ENCODE measurements at regions not wholly inside any gene's neighbourhood (a gene's known extent, or its start where the extent isn't known, plus 50 kb on each side); places are given as distances from the start of the nearest gene placed in this dataset.

- no peak overlapping the region for H3K9ac ChIP-seq (ENCODE audit: low read length)
- H3K4me3 ChIP-seq (ENCODE audit: low read length) = no peak overlapping the region
- H3K27ac ChIP-seq (ENCODE audit: low read depth, low read length) = no peak overlapping the region
- H3K36me3 ChIP-seq (ENCODE audit: control insufficient read depth, insufficient read depth, low read length) = no peaks in the 10 kb centered on the region
- H3K4me1 ChIP-seq (ENCODE audit: control insufficient read depth, insufficient read depth, low read length) = no peaks in the 10 kb centered on the region
- no peaks in the 10 kb centered on the region for H3K27me3 ChIP-seq (ENCODE audit: control insufficient read depth, insufficient read depth, low read length)
These were observed 528.2 kb downstream of the HDGFL1 start for GRCh38 chr6:23097566-23097965.

DNA sequence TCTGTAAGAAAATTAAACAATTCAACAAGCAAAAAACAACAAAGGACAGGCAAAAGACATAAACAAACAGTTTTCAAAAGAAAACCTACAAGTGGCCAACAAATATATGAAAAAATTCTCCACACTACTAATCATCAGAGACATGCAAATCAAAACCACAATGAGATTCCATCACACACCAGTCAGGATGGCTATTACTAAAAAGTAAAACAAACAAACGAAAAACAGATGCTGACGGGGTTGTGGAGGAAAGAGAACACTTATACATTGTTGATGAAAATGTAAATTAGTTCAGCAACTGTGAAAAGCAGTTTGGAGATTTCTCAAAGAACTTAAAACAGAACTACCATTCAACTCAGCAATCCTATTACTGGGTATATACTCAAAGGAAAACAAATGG, 537.6 kb downstream of the HDGFL1 start:
- Histone ChIP-seq H3K4me3 (ENCODE audit: low read length) (no peak overlapping the region), H3K27me3 (ENCODE audit: control insufficient read depth, insufficient read depth, low read length) (no peaks in the 10 kb centered on the region), H3K9ac (ENCODE audit: low read length) (no peak overlapping the region), H3K27ac (ENCODE audit: low read depth, low read length) (no peak overlapping the region), H3K4me1 (ENCODE audit: control insufficient read depth, insufficient read depth, low read length) (no peaks in the 10 kb centered on the region), H3K36me3 (ENCODE audit: control insufficient read depth, insufficient read depth, low read length) (no peaks in the 10 kb centered on the region)

DNA sequence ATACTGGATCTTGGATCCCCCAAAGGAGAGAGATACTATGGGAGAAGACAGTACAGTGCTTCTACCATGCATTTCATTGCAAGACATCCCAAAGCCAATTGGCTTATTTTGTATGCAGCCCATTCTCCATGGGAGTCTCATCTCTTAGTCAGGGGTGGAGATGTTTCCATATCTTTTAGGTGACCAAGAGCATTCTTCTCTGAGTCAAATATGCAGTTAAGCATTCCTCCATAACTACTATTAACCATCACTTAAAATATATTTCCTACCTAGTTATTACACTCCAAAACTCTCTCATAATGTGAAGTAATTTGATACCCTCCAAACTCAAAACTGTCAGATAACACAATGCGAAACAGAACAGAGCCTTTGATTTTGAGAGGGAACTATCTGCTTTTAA, 542.6 kb downstream of the HDGFL1 start:
- H3K27ac ChIP-seq (ENCODE audit: low read depth, low read length) = no peak overlapping the region
- H3K4me1 ChIP-seq (ENCODE audit: control insufficient read depth, insufficient read depth, low read length) = no peaks in the 10 kb centered on the region
- H3K4me3 ChIP-seq (ENCODE audit: low read length) = no peak overlapping the region
- H3K9ac ChIP-seq (ENCODE audit: low read length) = no peak overlapping the region
- no peaks in the 10 kb centered on the region for H3K36me3 ChIP-seq (ENCODE audit: control insufficient read depth, insufficient read depth, low read length)
- no peaks in the 10 kb centered on the region for H3K27me3 ChIP-seq (ENCODE audit: control insufficient read depth, insufficient read depth, low read length)

GRCh38 chr6:23114812-23115504, 545.6 kb downstream of the HDGFL1 start:
- no peak overlapping the region for H3K9ac ChIP-seq (ENCODE audit: low read length)
- H3K4me3 ChIP-seq (ENCODE audit: low read length) = no peak overlapping the region
- no peaks in the 10 kb centered on the region for H3K27me3 ChIP-seq (ENCODE audit: control insufficient read depth, insufficient read depth, low read length)
- H3K36me3 ChIP-seq (ENCODE audit: control insufficient read depth, insufficient read depth, low read length) = no peaks in the 10 kb centered on the region
- H3K27ac ChIP-seq (ENCODE audit: low read depth, low read length) = no peak overlapping the region
- H3K4me1 ChIP-seq (ENCODE audit: control insufficient read depth, insufficient read depth, low read length) = no peaks in the 10 kb centered on the region

DNA sequence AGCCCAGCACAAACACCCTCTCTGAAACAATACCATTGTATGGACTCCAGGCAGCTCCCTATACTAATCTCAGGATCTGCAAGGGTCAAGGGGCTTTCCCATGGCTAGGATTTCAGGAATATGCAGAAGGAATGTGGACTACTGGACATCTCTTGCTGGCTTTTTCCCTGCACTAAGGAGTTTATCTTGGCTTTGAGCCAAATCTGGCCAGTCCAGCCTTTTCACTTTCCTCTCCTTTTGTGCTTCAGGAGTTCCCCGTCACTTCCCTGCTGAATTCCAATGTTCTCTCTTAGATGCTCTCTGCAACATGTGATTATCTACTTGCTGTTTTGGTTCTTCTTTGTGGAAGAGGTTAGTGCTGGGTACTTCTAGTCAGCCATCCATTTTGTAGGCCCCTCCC, 568.2 kb downstream of the HDGFL1 start:
- H3K27ac ChIP-seq (ENCODE audit: low read depth, low read length) = no peak overlapping the region
- no peaks in the 10 kb centered on the region for H3K36me3 ChIP-seq (ENCODE audit: control insufficient read depth, insufficient read depth, low read length)
- no peaks in the 10 kb centered on the region for H3K27me3 ChIP-seq (ENCODE audit: control insufficient read depth, insufficient read depth, low read length)
- no peaks in the 10 kb centered on the region for H3K4me1 ChIP-seq (ENCODE audit: control insufficient read depth, insufficient read depth, low read length)
- H3K9ac ChIP-seq (ENCODE audit: low read length) = no peak overlapping the region
- H3K4me3 ChIP-seq (ENCODE audit: low read length) = no peak overlapping the region

DNA sequence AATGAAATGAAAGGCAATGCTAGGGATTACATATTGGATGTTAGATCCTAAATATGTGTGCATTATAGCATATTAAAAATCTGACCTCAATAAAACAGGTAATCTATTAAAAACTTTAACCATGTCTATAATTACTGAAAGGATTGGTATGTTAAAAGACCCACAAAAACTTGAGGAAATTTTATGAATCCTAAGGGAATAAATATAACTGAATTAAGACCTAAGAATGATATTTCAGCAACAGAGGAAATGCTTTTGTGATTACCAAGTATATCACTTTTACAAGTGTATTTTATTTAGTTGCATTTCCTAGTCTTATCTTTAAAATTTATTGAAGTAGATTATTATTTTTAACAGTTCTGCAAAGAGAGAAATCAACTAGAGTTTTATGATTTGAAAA, 571.5 kb downstream of the HDGFL1 start:
- no peak overlapping the region for H3K27ac ChIP-seq (ENCODE audit: low read depth, low read length)
- H3K4me3 ChIP-seq (ENCODE audit: low read length) = no peak overlapping the region
- no peaks in the 10 kb centered on the region for H3K36me3 ChIP-seq (ENCODE audit: control insufficient read depth, insufficient read depth, low read length)
- H3K4me1 ChIP-seq (ENCODE audit: control insufficient read depth, insufficient read depth, low read length) = no peaks in the 10 kb centered on the region
- H3K9ac ChIP-seq (ENCODE audit: low read length) = no peak overlapping the region
- H3K27me3 ChIP-seq (ENCODE audit: control insufficient read depth, insufficient read depth, low read length) = no peaks in the 10 kb centered on the region

DNA sequence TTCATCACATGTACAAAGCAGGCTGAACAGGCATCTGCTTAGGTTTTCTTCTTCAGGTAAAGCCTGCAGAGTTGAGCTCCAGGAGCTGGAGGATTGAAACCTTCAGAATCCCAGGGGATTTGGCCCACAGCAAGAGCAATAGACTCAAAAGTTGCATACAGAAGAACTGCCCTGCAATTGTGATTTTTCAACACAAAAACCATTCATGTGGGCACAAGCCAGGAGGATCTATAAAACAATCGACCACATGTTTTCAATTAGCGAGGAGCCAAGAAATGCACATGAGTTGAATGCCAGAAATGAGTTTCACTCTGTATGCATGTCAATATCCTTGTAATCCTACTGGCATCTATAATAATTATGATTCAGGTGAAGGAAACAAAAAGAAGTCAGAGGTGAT, 576.4 kb downstream of the HDGFL1 start:
- Histone ChIP-seq H3K4me3 (ENCODE audit: low read length) (no peak overlapping the region), H3K4me1 (ENCODE audit: control insufficient read depth, insufficient read depth, low read length) (no peaks in the 10 kb centered on the region), H3K27ac (ENCODE audit: low read depth, low read length) (no peak overlapping the region)

GRCh38 chr6:23154159-23154558, 584.8 kb downstream of the HDGFL1 start:
- H3K4me3 ChIP-seq (ENCODE audit: low read length) = no peak overlapping the region
- H3K36me3 ChIP-seq (ENCODE audit: control insufficient read depth, insufficient read depth, low read length) = no peaks in the 10 kb centered on the region
- H3K27me3 ChIP-seq (ENCODE audit: control insufficient read depth, insufficient read depth, low read length) = no peaks in the 10 kb centered on the region
- H3K27ac ChIP-seq (ENCODE audit: low read depth, low read length) = no peak overlapping the region
- H3K9ac ChIP-seq (ENCODE audit: low read length) = no peak overlapping the region
- no peaks in the 10 kb centered on the region for H3K4me1 ChIP-seq (ENCODE audit: control insufficient read depth, insufficient read depth, low read length)

More for the DNA sequence above, 576.4 kb downstream of the HDGFL1 start:
- Histone ChIP-seq H3K27me3 (ENCODE audit: control insufficient read depth, insufficient read depth, low read length) (no peaks in the 10 kb centered on the region), H3K9ac (ENCODE audit: low read length) (no peak overlapping the region), H3K36me3 (ENCODE audit: control insufficient read depth, insufficient read depth, low read length) (no peaks in the 10 kb centered on the region)

DNA sequence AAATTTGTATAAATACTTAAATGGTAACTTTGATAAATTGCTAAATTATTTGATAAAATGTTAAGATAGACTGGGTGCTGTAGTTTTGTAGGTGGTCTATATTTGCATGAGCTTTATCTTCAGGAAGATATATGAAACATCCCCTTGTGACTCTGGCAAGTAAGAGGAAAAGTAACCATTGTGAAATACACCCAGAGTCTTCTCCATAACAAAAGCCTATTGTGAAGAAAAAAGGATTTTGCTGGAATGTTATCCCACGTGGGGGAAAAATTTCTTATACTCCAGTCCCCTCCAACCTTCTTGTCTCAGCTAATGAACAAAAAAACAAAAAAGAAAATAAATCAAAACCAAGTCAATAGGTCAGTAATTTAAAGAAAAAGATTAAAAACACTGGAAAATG, 600.7 kb downstream of the HDGFL1 start:
- no peaks in the 10 kb centered on the region for H3K36me3 ChIP-seq (ENCODE audit: control insufficient read depth, insufficient read depth, low read length)
- no peak overlapping the region for H3K4me3 ChIP-seq (ENCODE audit: low read length)
- no peak overlapping the region for H3K9ac ChIP-seq (ENCODE audit: low read length)
- H3K27me3 ChIP-seq (ENCODE audit: control insufficient read depth, insufficient read depth, low read length) = no peaks in the 10 kb centered on the region
- H3K4me1 ChIP-seq (ENCODE audit: control insufficient read depth, insufficient read depth, low read length) = no peaks in the 10 kb centered on the region
- H3K27ac ChIP-seq (ENCODE audit: low read depth, low read length) = no peak overlapping the region

DNA sequence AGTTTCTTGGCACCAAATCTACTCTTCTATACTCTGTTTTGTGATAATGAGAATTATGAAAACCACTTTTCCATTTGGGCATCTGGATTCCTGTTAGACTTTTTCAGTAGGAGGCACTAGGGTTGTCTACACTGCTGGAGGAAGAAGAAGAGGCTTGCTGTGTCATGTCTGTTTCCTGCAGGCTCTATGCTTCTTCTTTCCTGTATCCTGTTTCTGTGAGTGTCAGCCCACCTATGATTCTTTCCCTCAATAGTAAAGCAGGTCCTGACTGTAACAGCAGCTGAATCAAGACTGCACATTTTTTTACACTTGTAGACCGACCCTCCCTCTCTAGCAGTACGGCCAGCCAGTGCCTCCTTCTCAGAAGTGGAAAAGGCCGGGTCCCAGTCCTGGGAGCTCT, 603.9 kb downstream of the HDGFL1 start:
- Histone ChIP-seq H3K9ac (ENCODE audit: low read length) (no peak overlapping the region), H3K4me1 (ENCODE audit: control insufficient read depth, insufficient read depth, low read length) (no peaks in the 10 kb centered on the region), H3K36me3 (ENCODE audit: control insufficient read depth, insufficient read depth, low read length) (no peaks in the 10 kb centered on the region), H3K27me3 (ENCODE audit: control insufficient read depth, insufficient read depth, low read length) (no peaks in the 10 kb centered on the region), H3K4me3 (ENCODE audit: low read length) (no peak overlapping the region), H3K27ac (ENCODE audit: low read depth, low read length) (no peak overlapping the region)

GRCh38 chr6:23174781-23175361, 605.5 kb downstream of the HDGFL1 start:
- Histone ChIP-seq H3K27me3 (ENCODE audit: control insufficient read depth, insufficient read depth, low read length) (no peaks in the 10 kb centered on the region), H3K4me3 (ENCODE audit: low read length) (no peak overlapping the region), H3K36me3 (ENCODE audit: control insufficient read depth, insufficient read depth, low read length) (no peaks in the 10 kb centered on the region), H3K9ac (ENCODE audit: low read length) (no peak overlapping the region), H3K27ac (ENCODE audit: low read depth, low read length) (no peak overlapping the region), H3K4me1 (ENCODE audit: control insufficient read depth, insufficient read depth, low read length) (no peaks in the 10 kb centered on the region)

DNA sequence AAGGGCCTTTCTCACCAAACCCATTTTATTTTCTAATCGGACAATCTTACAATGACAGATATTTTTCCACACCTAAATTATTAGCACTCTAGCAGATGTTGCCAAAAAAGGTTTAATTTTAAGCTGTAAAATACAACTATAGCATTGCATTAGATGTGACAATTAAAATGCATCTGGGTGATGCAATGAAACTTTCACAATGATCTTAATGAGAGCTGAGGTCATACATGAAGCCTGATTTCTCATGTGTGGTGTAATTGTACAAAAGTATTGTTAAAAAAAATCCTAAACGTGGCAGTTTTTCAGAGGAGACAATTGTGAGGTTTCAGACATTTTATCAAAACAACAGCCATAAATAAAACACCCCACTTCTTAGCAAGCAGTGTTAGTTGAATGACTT, 606.0 kb downstream of the HDGFL1 start:
- Histone ChIP-seq H3K36me3 (ENCODE audit: control insufficient read depth, insufficient read depth, low read length) (no peaks in the 10 kb centered on the region), H3K27me3 (ENCODE audit: control insufficient read depth, insufficient read depth, low read length) (no peaks in the 10 kb centered on the region), H3K4me1 (ENCODE audit: control insufficient read depth, insufficient read depth, low read length) (no peaks in the 10 kb centered on the region), H3K27ac (ENCODE audit: low read depth, low read length) (no peak overlapping the region), H3K4me3 (ENCODE audit: low read length) (no peak overlapping the region), H3K9ac (ENCODE audit: low read length) (no peak overlapping the region)

GRCh38 chr6:23176471-23176870, 607.1 kb downstream of the HDGFL1 start:
- Histone ChIP-seq H3K4me3 (ENCODE audit: low read length) (no peak overlapping the region), H3K9ac (ENCODE audit: low read length) (no peak overlapping the region), H3K27ac (ENCODE audit: low read depth, low read length) (no peak overlapping the region), H3K4me1 (ENCODE audit: control insufficient read depth, insufficient read depth, low read length) (no peaks in the 10 kb centered on the region), H3K27me3 (ENCODE audit: control insufficient read depth, insufficient read depth, low read length) (no peaks in the 10 kb centered on the region), H3K36me3 (ENCODE audit: control insufficient read depth, insufficient read depth, low read length) (no peaks in the 10 kb centered on the region)
